ENCODE measurements at regions not wholly inside any gene's neighbourhood (a gene's known extent, or its start where the extent isn't known, plus 50 kb on each side); places are given as distances from the start of the nearest gene placed in this dataset.

- DNase-seq (ENCODE audit: extremely low read depth, insufficient read length) = no peak
- no peak for TF ChIP-seq CTCF (IDR thresholded peaks at IDR 0.05; ENCODE audit: insufficient read depth, low read length, poor library complexity, severe bottlenecking)
- Histone ChIP-seq H3K4me3 (replicated peaks; ENCODE audit: low read depth, low read length) (no peak overlapping the region), H3K27me3 (replicated peaks; ENCODE audit: control insufficient read depth, insufficient read depth, low read length) (no peaks in the 10 kb centered on the region), H3K36me3 (ENCODE audit: control insufficient read depth, insufficient read depth, low read length) (no peaks in the 10 kb centered on the region)
Measured at GRCh38 chr3:95151590-95151989, 1088.7 kb downstream of the NSUN3 start.

GRCh38 chr3:95154766-95155165 is 1091.9 kb downstream of the NSUN3 start:
- Histone ChIP-seq H3K4me3 (replicated peaks; ENCODE audit: low read depth, low read length) (no peak overlapping the region), H3K27me3 (replicated peaks; ENCODE audit: control insufficient read depth, insufficient read depth, low read length) (no peaks in the 10 kb centered on the region), H3K36me3 (ENCODE audit: control insufficient read depth, insufficient read depth, low read length) (no peaks in the 10 kb centered on the region)
- TF ChIP-seq CTCF (IDR thresholded peaks at IDR 0.05; ENCODE audit: insufficient read depth, low read length, poor library complexity, severe bottlenecking) = no peak
- no peak for DNase-seq (ENCODE audit: extremely low read depth, insufficient read length)

GRCh38 chr3:95162794-95163193 is 1099.9 kb downstream of the NSUN3 start:
- no peak for DNase-seq (ENCODE audit: extremely low read depth, insufficient read length)
- Histone ChIP-seq H3K4me3 (replicated peaks; ENCODE audit: low read depth, low read length) (no peak overlapping the region), H3K27me3 (replicated peaks; ENCODE audit: control insufficient read depth, insufficient read depth, low read length) (no peaks in the 10 kb centered on the region), H3K36me3 (ENCODE audit: control insufficient read depth, insufficient read depth, low read length) (no peaks in the 10 kb centered on the region)
- TF ChIP-seq CTCF (IDR thresholded peaks at IDR 0.05; ENCODE audit: insufficient read depth, low read length, poor library complexity, severe bottlenecking) = no peak

GRCh38 chr3:95167748-95168147 is 1104.9 kb downstream of the NSUN3 start:
- Histone ChIP-seq H3K27me3 (replicated peaks; ENCODE audit: control insufficient read depth, insufficient read depth, low read length) (no peaks in the 10 kb centered on the region), H3K4me3 (replicated peaks; ENCODE audit: low read depth, low read length) (no peak overlapping the region), H3K36me3 (ENCODE audit: control insufficient read depth, insufficient read depth, low read length) (no peaks in the 10 kb centered on the region)
- no peak for DNase-seq (ENCODE audit: extremely low read depth, insufficient read length)
- no peak for TF ChIP-seq CTCF (IDR thresholded peaks at IDR 0.05; ENCODE audit: insufficient read depth, low read length, poor library complexity, severe bottlenecking)

GRCh38 chr3:95168526-95168925 is 1105.7 kb downstream of the NSUN3 start:
- no peak for DNase-seq (ENCODE audit: extremely low read depth, insufficient read length)
- H3K4me3 ChIP-seq (replicated peaks; ENCODE audit: low read depth, low read length) = no peak overlapping the region
- no peak for TF ChIP-seq CTCF (IDR thresholded peaks at IDR 0.05; ENCODE audit: insufficient read depth, low read length, poor library complexity, severe bottlenecking)
- H3K27me3 ChIP-seq (replicated peaks; ENCODE audit: control insufficient read depth, insufficient read depth, low read length) = no peaks in the 10 kb centered on the region
- no peaks in the 10 kb centered on the region for H3K36me3 ChIP-seq (ENCODE audit: control insufficient read depth, insufficient read depth, low read length)
